ENCODE measurements at regions not wholly inside any gene's neighbourhood (a gene's known extent, or its start where the extent isn't known, plus 50 kb on each side); places are given as distances from the start of the nearest gene placed in this dataset.
A peak's percentile ranks its signal among the peaks of the same experiment; 100 is the strongest.

- Histone ChIP-seq H3K36me3 (ENCODE audit: control insufficient read depth, insufficient read depth, low read length) (no peaks in the 10 kb centered on the region), H3K27ac (ENCODE audit: low read length) (no peak overlapping the region), H3K27me3 (ENCODE audit: control insufficient read depth, insufficient read depth, low read length) (no peaks in the 10 kb centered on the region), H3K4me1 (ENCODE audit: control insufficient read depth, insufficient read depth, low read length) (peaks cover 7% of the 10 kb centered on the region), H3K4me3 (ENCODE audit: low read length) (no peak overlapping the region), H3K9me3 (ENCODE audit: control insufficient read depth, low read depth, low read length) (no peaks in the 10 kb centered on the region)
- no peak for DNase-seq
- no CpG with 5 or more reads among the region's 3 CpGs for WGBS (ENCODE audit: insufficient coverage, low lambda C conversion rate)
Observed at GRCh38 chr21:38970765-38971164, 165.0 kb downstream of the ETS2 start.

GRCh38 chr21:38968887-38969543 lies 163.3 kb downstream of the ETS2 start:
- H3K4me1 ChIP-seq (ENCODE audit: control insufficient read depth, insufficient read depth, low read length): peaks cover 7% of the 10 kb centered on the region
- no peaks in the 10 kb centered on the region for H3K27me3 ChIP-seq (ENCODE audit: control insufficient read depth, insufficient read depth, low read length)
- H3K27ac ChIP-seq (ENCODE audit: low read length): no peak overlapping the region
- H3K4me3 ChIP-seq (ENCODE audit: low read length): no peak overlapping the region
- WGBS (ENCODE audit: insufficient coverage, low lambda C conversion rate): no CpG with 5 or more reads among the region's 12 CpGs
- H3K9me3 ChIP-seq (ENCODE audit: control insufficient read depth, low read depth, low read length): no peaks in the 10 kb centered on the region
- H3K36me3 ChIP-seq (ENCODE audit: control insufficient read depth, insufficient read depth, low read length): no peaks in the 10 kb centered on the region
- DNase-seq: no peak

- Histone ChIP-seq H3K9me3 (ENCODE audit: control insufficient read depth, low read depth, low read length) (no peaks in the 10 kb centered on the region), H3K36me3 (ENCODE audit: control insufficient read depth, insufficient read depth, low read length) (no peaks in the 10 kb centered on the region), H3K27me3 (ENCODE audit: control insufficient read depth, insufficient read depth, low read length) (no peaks in the 10 kb centered on the region), H3K27ac (ENCODE audit: low read length) (peak overlapping the region; percentile 68), H3K4me3 (ENCODE audit: low read length) (no peak overlapping the region), H3K4me1 (ENCODE audit: control insufficient read depth, insufficient read depth, low read length) (peaks cover 7% of the 10 kb centered on the region)
- no CpG with 5 or more reads among the region's 16 CpGs for WGBS (ENCODE audit: insufficient coverage, low lambda C conversion rate)
- DNase-seq: peak; percentile 91 to 97
Observed at GRCh38 chr21:38965910-38966504, 160.3 kb downstream of the ETS2 start.

DNA sequence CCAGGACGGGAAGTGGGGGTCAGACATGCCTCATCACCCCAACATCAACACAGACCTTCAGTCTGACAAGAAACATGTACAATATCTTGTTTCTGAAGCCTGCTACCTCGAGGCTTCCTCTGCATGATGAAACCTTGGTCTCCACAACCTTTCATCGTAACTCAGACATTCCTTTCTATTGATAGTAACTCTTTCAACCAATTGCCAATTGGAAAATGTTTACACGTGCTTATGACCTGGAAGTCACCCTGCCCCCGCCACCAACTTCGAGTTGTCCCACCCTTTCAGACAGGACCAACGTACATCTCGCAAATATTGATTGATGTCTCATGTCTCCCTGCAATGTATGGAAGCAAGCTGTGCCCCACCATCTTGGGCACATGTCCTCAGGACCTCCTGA lies 159.5 kb downstream of the ETS2 start:
- peaks cover 9% of the 10 kb centered on the region for H3K4me1 ChIP-seq (ENCODE audit: control insufficient read depth, insufficient read depth, low read length)
- no CpG with 5 or more reads among the region's 8 CpGs for WGBS (ENCODE audit: insufficient coverage, low lambda C conversion rate)
- DNase-seq: no peak
- H3K27ac ChIP-seq (ENCODE audit: low read length): peak overlapping the region; percentile 68
- H3K27me3 ChIP-seq (ENCODE audit: control insufficient read depth, insufficient read depth, low read length): no peaks in the 10 kb centered on the region
- H3K36me3 ChIP-seq (ENCODE audit: control insufficient read depth, insufficient read depth, low read length): no peaks in the 10 kb centered on the region
- no peak overlapping the region for H3K4me3 ChIP-seq (ENCODE audit: low read length)
- no peaks in the 10 kb centered on the region for H3K9me3 ChIP-seq (ENCODE audit: control insufficient read depth, low read depth, low read length)

DNA sequence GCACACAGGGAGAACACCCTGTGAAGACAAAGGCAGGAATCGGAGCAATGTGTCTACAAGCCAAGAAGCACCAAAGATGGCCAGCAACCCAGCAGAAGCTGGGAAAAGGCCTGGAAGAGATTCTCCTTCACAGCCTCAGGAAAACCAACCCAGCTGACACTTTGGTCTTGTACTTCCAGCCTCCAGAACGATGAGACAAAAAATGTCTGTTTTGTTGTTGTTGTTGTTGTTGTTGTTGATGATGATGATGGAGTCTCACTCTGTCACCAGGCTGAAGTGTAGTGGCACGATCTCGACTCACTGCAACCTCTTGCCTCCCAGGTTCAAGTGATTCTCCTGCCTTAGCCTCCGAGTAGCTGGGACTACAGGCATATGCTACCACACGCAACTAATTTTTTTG lies 157.3 kb downstream of the ETS2 start:
- Histone ChIP-seq H3K36me3 (ENCODE audit: control insufficient read depth, insufficient read depth, low read length) (no peaks in the 10 kb centered on the region), H3K4me1 (ENCODE audit: control insufficient read depth, insufficient read depth, low read length) (peaks cover 31% of the 10 kb centered on the region), H3K27me3 (ENCODE audit: control insufficient read depth, insufficient read depth, low read length) (no peaks in the 10 kb centered on the region), H3K4me3 (ENCODE audit: low read length) (no peak overlapping the region), H3K27ac (ENCODE audit: low read length) (no peak overlapping the region), H3K9me3 (ENCODE audit: control insufficient read depth, low read depth, low read length) (no peaks in the 10 kb centered on the region)
- WGBS (ENCODE audit: insufficient coverage, low lambda C conversion rate): 100% methylated on average over 2 of the region's 6 CpGs
- DNase-seq: no peak

- H3K36me3 ChIP-seq (ENCODE audit: control insufficient read depth, insufficient read depth, low read length): no peaks in the 10 kb centered on the region
- no peak for DNase-seq
- peaks cover 51% of the 10 kb centered on the region for H3K4me1 ChIP-seq (ENCODE audit: control insufficient read depth, insufficient read depth, low read length)
- no peaks in the 10 kb centered on the region for H3K27me3 ChIP-seq (ENCODE audit: control insufficient read depth, insufficient read depth, low read length)
- peak overlapping the region; percentile 89 for H3K27ac ChIP-seq (ENCODE audit: low read length)
- H3K9me3 ChIP-seq (ENCODE audit: control insufficient read depth, low read depth, low read length): no peaks in the 10 kb centered on the region
- H3K4me3 ChIP-seq (ENCODE audit: low read length): no peak overlapping the region
- no CpG with 5 or more reads among the region's 2 CpGs for WGBS (ENCODE audit: insufficient coverage, low lambda C conversion rate)
Observed at GRCh38 chr21:38960251-38960650, 154.5 kb downstream of the ETS2 start.

- Histone ChIP-seq H3K36me3 (ENCODE audit: control insufficient read depth, insufficient read depth, low read length) (no peaks in the 10 kb centered on the region), H3K9me3 (ENCODE audit: control insufficient read depth, low read depth, low read length) (no peaks in the 10 kb centered on the region), H3K27ac (ENCODE audit: low read length) (peak overlapping the region; percentile 89), H3K27me3 (ENCODE audit: control insufficient read depth, insufficient read depth, low read length) (no peaks in the 10 kb centered on the region), H3K4me1 (ENCODE audit: control insufficient read depth, insufficient read depth, low read length) (peaks cover 56% of the 10 kb centered on the region), H3K4me3 (ENCODE audit: low read length) (no peak overlapping the region)
- no CpG with 5 or more reads among the region's 6 CpGs for WGBS (ENCODE audit: insufficient coverage, low lambda C conversion rate)
- peak; percentile 60 to 76 for DNase-seq
Observed at GRCh38 chr21:38959692-38960061, 153.9 kb downstream of the ETS2 start.

DNA sequence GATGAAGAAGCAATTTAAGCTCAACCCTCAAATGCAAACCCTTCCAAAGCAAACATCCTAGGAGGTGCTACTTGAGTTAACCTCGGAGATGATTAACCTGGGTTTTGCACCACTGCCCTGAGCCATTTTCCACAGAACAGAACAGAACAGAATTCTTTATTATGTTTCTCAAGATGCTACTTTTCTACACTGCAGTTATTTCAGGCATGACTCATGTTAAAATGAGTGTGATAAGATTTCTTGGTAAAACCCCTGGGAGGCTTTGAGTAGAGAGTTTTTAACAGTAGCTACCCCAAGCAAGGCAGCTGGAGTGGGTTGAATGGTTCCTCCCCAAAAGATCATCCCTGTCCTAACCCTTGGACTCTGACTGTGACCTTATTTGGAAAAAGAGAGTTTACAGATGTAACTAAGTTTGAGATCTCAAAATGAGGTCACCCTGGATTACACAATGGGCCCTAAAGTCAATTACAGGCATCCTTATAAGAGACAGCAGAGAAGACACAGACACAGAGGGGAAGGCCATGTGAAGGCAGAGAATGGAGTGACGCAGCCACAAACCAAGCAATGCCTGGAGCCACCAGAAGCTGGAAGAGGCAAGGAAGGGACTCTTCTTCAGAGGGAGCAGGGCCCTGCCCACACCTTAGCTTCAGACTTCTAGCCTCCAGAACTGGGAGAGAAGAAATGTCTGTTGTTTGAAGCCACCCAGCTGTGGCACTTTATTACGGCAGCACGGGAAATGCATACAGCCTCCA lies 153.4 kb downstream of the ETS2 start:
- peak; percentile 74 to 85 for DNase-seq
- H3K4me1 ChIP-seq (ENCODE audit: control insufficient read depth, insufficient read depth, low read length): peaks cover 59% of the 10 kb centered on the region
- H3K4me3 ChIP-seq (ENCODE audit: low read length): no peak overlapping the region
- H3K9me3 ChIP-seq (ENCODE audit: control insufficient read depth, low read depth, low read length): no peaks in the 10 kb centered on the region
- peak overlapping the region; percentile 89 for H3K27ac ChIP-seq (ENCODE audit: low read length)
- no CpG with 5 or more reads among the region's 4 CpGs for WGBS (ENCODE audit: insufficient coverage, low lambda C conversion rate)
- no peaks in the 10 kb centered on the region for H3K27me3 ChIP-seq (ENCODE audit: control insufficient read depth, insufficient read depth, low read length)
- no peaks in the 10 kb centered on the region for H3K36me3 ChIP-seq (ENCODE audit: control insufficient read depth, insufficient read depth, low read length)

DNA sequence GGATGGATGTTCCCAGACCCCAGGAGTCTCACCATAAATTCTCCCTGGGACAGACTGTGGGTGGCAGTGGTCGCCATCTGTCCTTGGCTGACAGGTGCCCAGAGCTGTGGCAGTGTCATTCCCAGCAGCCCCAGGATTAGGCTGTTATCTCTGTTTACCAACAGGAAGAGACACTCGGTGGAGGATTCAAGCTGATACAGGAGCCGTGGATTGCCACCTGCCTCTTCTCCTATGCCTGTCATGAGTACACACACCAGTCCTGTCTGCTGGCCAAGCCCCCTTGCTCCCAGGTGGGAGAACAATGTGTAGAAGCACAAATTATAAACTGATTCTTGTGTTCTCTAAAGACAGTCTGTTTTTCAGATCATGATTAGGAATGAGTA lies 152.6 kb downstream of the ETS2 start:
- Histone ChIP-seq H3K9me3 (ENCODE audit: control insufficient read depth, low read depth, low read length) (no peaks in the 10 kb centered on the region), H3K27me3 (ENCODE audit: control insufficient read depth, insufficient read depth, low read length) (no peaks in the 10 kb centered on the region), H3K27ac (ENCODE audit: low read length) (peak overlapping the region; percentile 89), H3K36me3 (ENCODE audit: control insufficient read depth, insufficient read depth, low read length) (no peaks in the 10 kb centered on the region), H3K4me1 (ENCODE audit: control insufficient read depth, insufficient read depth, low read length) (peaks cover 59% of the 10 kb centered on the region), H3K4me3 (ENCODE audit: low read length) (no peak overlapping the region)
- peak in 1 of 2 donors; percentile 34 for DNase-seq
- WGBS (ENCODE audit: insufficient coverage, low lambda C conversion rate): 60% methylated on average over 1 of the region's 3 CpGs

DNA sequence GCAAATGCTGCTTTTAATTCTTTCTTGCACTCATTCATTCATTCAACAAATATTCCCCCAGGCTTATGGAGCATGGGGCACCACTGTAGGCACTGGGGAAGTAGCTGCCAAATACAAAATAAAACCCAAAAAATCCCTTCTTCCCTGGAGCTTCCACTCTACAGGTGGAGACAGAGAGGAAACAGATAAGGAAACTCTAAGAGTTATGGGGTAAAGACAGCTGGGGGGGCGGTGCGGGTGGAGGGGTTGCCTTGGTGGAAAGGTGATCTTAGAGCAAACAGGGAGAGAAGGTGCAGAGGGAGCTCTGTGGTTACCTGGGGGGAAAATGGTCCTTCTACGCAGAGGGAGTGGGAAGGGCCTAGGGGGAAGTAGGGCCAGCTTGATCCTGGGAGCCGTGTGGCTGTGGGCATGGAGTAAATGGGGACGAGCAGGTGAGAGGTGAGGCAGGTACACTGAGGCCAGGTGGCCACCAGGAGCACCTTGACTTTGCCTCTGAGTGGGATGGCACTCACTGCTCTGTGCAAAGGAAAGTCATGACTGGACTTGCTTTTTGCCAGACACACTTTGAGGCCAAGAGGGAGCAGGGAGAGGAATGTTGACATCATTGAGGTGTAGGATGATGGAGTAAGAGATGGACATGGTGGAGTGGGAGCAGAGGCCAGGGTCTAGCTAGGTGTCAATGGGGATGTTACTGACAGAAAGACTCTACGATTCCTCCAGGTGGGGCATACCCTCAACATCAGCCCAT lies 152.0 kb downstream of the ETS2 start:
- H3K9me3 ChIP-seq (ENCODE audit: control insufficient read depth, low read depth, low read length): no peaks in the 10 kb centered on the region
- DNase-seq: peak in 1 of 2 donors; percentile 34
- no peaks in the 10 kb centered on the region for H3K27me3 ChIP-seq (ENCODE audit: control insufficient read depth, insufficient read depth, low read length)
- H3K27ac ChIP-seq (ENCODE audit: low read length): peak overlapping the region; percentile 89
- H3K4me3 ChIP-seq (ENCODE audit: low read length): no peak overlapping the region
- no CpG with 5 or more reads among the region's 6 CpGs for WGBS (ENCODE audit: insufficient coverage, low lambda C conversion rate)
- no peaks in the 10 kb centered on the region for H3K36me3 ChIP-seq (ENCODE audit: control insufficient read depth, insufficient read depth, low read length)
- peaks cover 59% of the 10 kb centered on the region for H3K4me1 ChIP-seq (ENCODE audit: control insufficient read depth, insufficient read depth, low read length)

All from large intestine (tissue), 3 donors.